SK-N-SH (cell line): ENCODE measurements at regions not wholly inside any gene's neighbourhood (a gene's known extent, or its start where the extent isn't known, plus 50 kb on each side); places are given as distances from the start of the nearest gene placed in this dataset.

Experiments
- CTCF ChIA-PET: fragments of 300-600, 350-600 bp; formaldehyde crosslinking; extraction: SDS; loops from one replicate; lab custom pipeline; 2021; lab: Yijun Ruan, JAX
- POLR2A ChIA-PET: fragments of 350-600 bp; sonication (Branson Sonifier 250); formaldehyde crosslinking; extraction: SDS; loops from one replicate; lab custom pipeline; 2020; ENCODE audit warnings: antibody characterized with exemption, inconsistent platforms; lab: Yijun Ruan, JAX
- DNase-seq: peaks from one replicate; pipeline ENCODE4 v3.0.0; 2012
- H2AFZ ChIP-seq: fragments of 200-600 bp; sonication (generic); 2 replicates; pipeline ENCODE4 v1.8.1; 2016; ENCODE audit warnings: antibody characterized with exemption, mild to moderate bottlenecking, low read depth
- H3F3A ChIP-seq: fragments of 200-600 bp; sonication (generic); replicated peaks from 2 replicates; pipeline ENCODE3; 2016; ENCODE audit warnings: antibody characterized with exemption, mild to moderate bottlenecking; ENCODE audit not compliant: insufficient read depth
- H3K27ac ChIP-seq, 2 experiments: fragments of 200-500 bp in 1 of 2; fragments of 200-600 bp in 1 of 2; sonication (Bioruptor generic) in 1 of 2; sonication (generic), shearing (Covaris generic) in 1 of 2; 2 replicates each; pipeline versions ENCODE4 v1.5.1 to v1.6.1; 2014 to 2016; ENCODE audit warnings: low read depth in 2 of 2, inconsistent platforms in 1 of 2, low read length in 1 of 2, mild to moderate bottlenecking in 1 of 2, mixed read lengths in 1 of 2
- H3K27me3 ChIP-seq: fragments of 200-600 bp; sonication (generic), shearing (Covaris generic); 2 replicates; pipeline ENCODE4 v1.6.1; 2016; ENCODE audit warnings: mixed run types; ENCODE audit not compliant: insufficient read depth
- H3K36me3 ChIP-seq, 2 experiments: fragments of 200-500 bp in 1 of 2; fragments of 200-600 bp in 1 of 2; sonication (Bioruptor generic) in 1 of 2; sonication (generic) in 1 of 2; replicated peaks in 1 of 2; 2 replicates each; pipeline versions ENCODE3 to v1.5.1; 2014 to 2016; ENCODE audit warnings: low read length in 1 of 2, mild to moderate bottlenecking in 1 of 2; ENCODE audit not compliant: insufficient read depth in 2 of 2, control insufficient read depth in 1 of 2
- H3K4me1 ChIP-seq, 2 experiments: fragments of 200-500 bp in 1 of 2; fragments of 200-600 bp in 1 of 2; sonication (Bioruptor generic) in 1 of 2; sonication (generic), shearing (Covaris generic) in 1 of 2; 2 replicates each; pipeline versions ENCODE4 v1.5.1 to v1.6.1; 2014 to 2016; ENCODE audit warnings: low read depth in 1 of 2, low read length in 1 of 2, mixed run types in 1 of 2; ENCODE audit not compliant: insufficient read depth in 2 of 2, control insufficient read depth in 1 of 2
- H3K4me2 ChIP-seq: fragments of 200-600 bp; sonication (generic), shearing (Covaris generic); 2 replicates; pipeline ENCODE4 v1.6.1; 2017; ENCODE audit warnings: mixed run types
- H3K4me3 ChIP-seq, 2 experiments: fragments of 200-500 bp in 1 of 2; fragments of 200-600 bp in 1 of 2; sonication (Bioruptor generic) in 1 of 2; sonication (generic), shearing (Covaris generic) in 1 of 2; 2 replicates each; pipeline versions ENCODE4 v1.5.1 to v1.8.1; 2014 to 2016; ENCODE audit warnings: low read depth in 2 of 2, inconsistent platforms in 1 of 2, low read length in 1 of 2, mild to moderate bottlenecking in 1 of 2, mixed read lengths in 1 of 2, moderate library complexity in 1 of 2
- H3K79me2 ChIP-seq: fragments of 200-600 bp; sonication (generic); 2 replicates; pipeline ENCODE4 v1.8.1; 2017; ENCODE audit warnings: mild to moderate bottlenecking; ENCODE audit not compliant: insufficient read depth
- H3K9ac ChIP-seq: fragments of 200-600 bp; sonication (generic); 2 replicates; pipeline ENCODE4 v1.6.1; 2017; ENCODE audit warnings: mixed run types
- H3K9me2 ChIP-seq: fragments of 200-600 bp; sonication (generic); 2 replicates; pipeline ENCODE4 v1.6.1; 2017; ENCODE audit warnings: mixed run types
- H3K9me3 ChIP-seq: fragments of 200-600 bp; sonication (generic); 2 replicates; pipeline ENCODE4 v1.6.1; 2017; ENCODE audit warnings: mixed run types, mild to moderate bottlenecking, moderate library complexity
- H4K20me1 ChIP-seq: fragments of 200-600 bp; sonication (generic); 2 replicates; pipeline ENCODE4 v1.6.1; 2017; ENCODE audit warnings: mild to moderate bottlenecking, mixed run types; ENCODE audit not compliant: insufficient read depth
- CHD2 ChIP-seq: fragments of 150-350 bp; IDR thresholded peaks from 2 replicates; pipeline ENCODE4 v1.6.1; 2018; ENCODE audit warnings: low read length; ENCODE audit not compliant: partially characterized antibody
- ELF1 ChIP-seq: IDR thresholded peaks from 2 replicates; pipeline ENCODE4 v1.4.0; 2012
- EZH2phosphoT487 ChIP-seq: fragments of 200-600 bp; sonication (generic); IDR thresholded peaks from 2 replicates; pipeline ENCODE4 v1.6.1; 2017; ENCODE audit warnings: low read depth, mixed run types, mild to moderate bottlenecking, antibody characterized with exemption, moderate library complexity, borderline replicate concordance
- FOXJ3 ChIP-seq: sonication (generic); formaldehyde crosslinking; IDR thresholded peaks from 2 replicates; pipeline ENCODE4 v1.5.1; 2020; ENCODE audit warnings: mild to moderate bottlenecking, missing genetic modification reagents
- GABPA ChIP-seq: IDR thresholded peaks from 2 replicates; pipeline ENCODE4 v1.4.0; 2012; ENCODE audit warnings: low read depth, mild to moderate bottlenecking
- JUND ChIP-seq: IDR thresholded peaks from 2 replicates; pipeline ENCODE4 v1.4.0; 2012
- MEF2A ChIP-seq: IDR thresholded peaks from 2 replicates; pipeline ENCODE4 v1.4.0; 2012; ENCODE audit warnings: low read depth, borderline replicate concordance
- MXI1 ChIP-seq: IDR thresholded peaks from 2 replicates; pipeline ENCODE4 v1.6.1; 2012; ENCODE audit warnings: mild to moderate bottlenecking, low read depth, low read length, improper control_type of control experiment
- NFIC ChIP-seq: IDR thresholded peaks from 2 replicates; pipeline ENCODE4 v1.4.0; 2012; ENCODE audit warnings: borderline replicate concordance
- PBX3 ChIP-seq: IDR thresholded peaks from 2 replicates; pipeline ENCODE4; 2012
- SIN3A ChIP-seq: IDR thresholded peaks from 2 replicates; pipeline ENCODE4 v1.6.1; 2012; ENCODE audit warnings: low read depth, mild to moderate bottlenecking, low read length, moderate library complexity, borderline replicate concordance
- TAF1 ChIP-seq: IDR thresholded peaks from 2 replicates; pipeline ENCODE4 v1.6.1; 2012; ENCODE audit warnings: low read depth, mild to moderate bottlenecking, low read length, moderate library complexity, borderline replicate concordance
- USF1 ChIP-seq: IDR thresholded peaks from 2 replicates; pipeline ENCODE4 v1.4.0; 2012; ENCODE audit warnings: low read depth, borderline replicate concordance
- WGBS: methylation state at CpG from one replicate; pipeline ENCODE4 v1.1.6; 2017; ENCODE audit warnings: low lambda C conversion rate; 5-methylcytosine and 5-hydroxymethylcytosine counted together

- H3K27ac ChIP-seq: no peak overlapping the region
- DNase-seq: no peak
- H4K20me1 ChIP-seq: no peaks in the 10 kb centered on the region
- no peaks in the 10 kb centered on the region for H3K79me2 ChIP-seq
- H3K4me3 ChIP-seq: no peak overlapping the region
- WGBS: 51% methylated on average over 3 of the region's 3 CpGs
- no peak for TF ChIP-seq PBX3
- no peak for TF ChIP-seq ELF1
- no peak for TF ChIP-seq GABPA
- no peak for TF ChIP-seq SIN3A
- TF ChIP-seq NFIC: no peak
- no peak for TF ChIP-seq JUND
- TF ChIP-seq EZH2phosphoT487: no peak
- TF ChIP-seq MXI1: no peak
- TF ChIP-seq FOXJ3: no peak
- TF ChIP-seq TAF1: no peak
- no peak for TF ChIP-seq CHD2
- no peak overlapping the region for H3K9ac ChIP-seq
- H3K36me3 ChIP-seq: no peaks in the 10 kb centered on the region
- POLR2A ChIA-PET: no interaction called here
- CTCF ChIA-PET: no interaction called here
- H2AFZ ChIP-seq: no peak overlapping the region
- H3K27me3 ChIP-seq: no peaks in the 10 kb centered on the region
- no peaks in the 10 kb centered on the region for H3K4me1 ChIP-seq
- peaks cover 5% of the 10 kb centered on the region; the same call in 1 of the 2 replicates for H3K9me3 ChIP-seq
- no peaks in the 10 kb centered on the region for H3F3A ChIP-seq
- no peaks in the 10 kb centered on the region for H3K9me2 ChIP-seq
- no peak overlapping the region for H3K4me2 ChIP-seq
These were observed 87.0 kb upstream of the PPP2R3A start for GRCh38 chr3:135878501-135878900.

- Histone ChIP-seq H3K9ac (no peak overlapping the region), H3K27ac (no peak overlapping the region), H3K4me2 (no peak overlapping the region), H3K79me2 (no peaks in the 10 kb centered on the region), H2AFZ (no peak overlapping the region), H3F3A (no peaks in the 10 kb centered on the region), H3K9me3 (no peaks in the 10 kb centered on the region), H4K20me1 (no peaks in the 10 kb centered on the region), H3K9me2 (no peaks in the 10 kb centered on the region), H3K4me3 (no peak overlapping the region), H3K4me1 (no peaks in the 10 kb centered on the region), H3K36me3 (no peaks in the 10 kb centered on the region), H3K27me3 (no peaks in the 10 kb centered on the region)
- DNase-seq: no peak
- TF ChIP-seq USF1: no peak
- no peak for TF ChIP-seq MEF2A
- no peak for TF ChIP-seq EZH2phosphoT487
- ChIA-PET POLR2A (no interaction called here), CTCF (interaction anchor here (1.2 to 1.5 kb wide), 3 partner anchors 9 to 1285 kb away, joined by 4 to 6 read pairs (median 5); no protein-coding TSS in a partner anchor)
- WGBS: 64% methylated on average over 1 of the region's 1 CpG
These were observed 79.6 kb upstream of the PPP2R3A start for GRCh38 chr3:135885885-135886284.
